ENCODE measurements at regions not wholly inside any gene's neighbourhood (a gene's known extent, or its start where the extent isn't known, plus 50 kb on each side); places are given as distances from the start of the nearest gene placed in this dataset.

DNA sequence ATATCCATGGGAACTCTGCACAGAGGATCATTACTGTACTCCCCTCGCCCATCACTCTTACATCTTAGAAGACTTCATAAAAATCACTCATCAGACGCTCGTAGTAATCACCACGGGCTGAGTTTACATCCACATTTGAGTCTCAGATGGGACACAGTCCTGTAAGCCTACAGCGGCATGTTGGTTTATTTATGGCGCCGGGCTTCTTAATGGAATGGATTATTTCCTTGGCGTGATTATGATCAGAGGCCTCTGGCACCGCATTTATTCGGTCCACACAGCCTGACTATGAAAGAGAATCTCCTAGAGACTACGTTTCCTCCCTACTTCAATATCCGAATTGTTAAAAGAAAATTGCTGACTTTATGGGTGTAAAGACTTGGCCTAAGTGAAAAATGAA is 123.5 kb upstream of the FRMD4A start:
- TF ChIP-seq EZH2phosphoT487 (IDR thresholded peaks at IDR 0.05; ENCODE audit: borderline replicate concordance, low read length) (no peak), CTCF (IDR thresholded peaks at IDR 0.05; ENCODE audit: low read depth, low read length, poor library complexity, severe bottlenecking) (no peak)
- H3K79me2 ChIP-seq (ENCODE audit: control insufficient read depth, low read length) = no peaks in the 10 kb centered on the region
- no peaks in the 10 kb centered on the region for H3F3A ChIP-seq (ENCODE audit: control insufficient read depth, insufficient read depth)
- H3K9me3 ChIP-seq (ENCODE audit: control insufficient read depth, insufficient read depth, low read length) = peaks cover 5% of the 10 kb centered on the region; the same call in 1 of the 2 replicates
- H4K20me1 ChIP-seq (ENCODE audit: control insufficient read depth, insufficient read depth, low read depth, low read length) = no peaks in the 10 kb centered on the region
- H3K27me3 ChIP-seq (ENCODE audit: control insufficient read depth, low read length) = 0 out of 2 replicates have a peak, but pooled peaks cover 3% of the 10 kb centered on the region
- no peak overlapping the region for H3K4me2 ChIP-seq (ENCODE audit: low read length)
- no peaks in the 10 kb centered on the region for H3K4me1 ChIP-seq (ENCODE audit: control insufficient read depth, low read length)
- H3K36me3 ChIP-seq (ENCODE audit: control insufficient read depth, low read length) = no peaks in the 10 kb centered on the region
- no peak overlapping the region for H3K27ac ChIP-seq (ENCODE audit: low read depth, low read length)
- H3K9me2 ChIP-seq (replicated peaks; ENCODE audit: control insufficient read depth, low read length) = no peaks in the 10 kb centered on the region
- no peak overlapping the region for H3K4me3 ChIP-seq (ENCODE audit: low read length)

GRCh38 chr10:14453593-14453992 is 122.9 kb upstream of the FRMD4A start:
- Histone ChIP-seq H3K27me3 (ENCODE audit: control insufficient read depth, low read length) (0 out of 2 replicates have a peak, but pooled peaks cover 3% of the 10 kb centered on the region), H3K4me1 (ENCODE audit: control insufficient read depth, low read length) (no peaks in the 10 kb centered on the region), H3F3A (ENCODE audit: control insufficient read depth, insufficient read depth) (no peaks in the 10 kb centered on the region), H3K9me2 (replicated peaks; ENCODE audit: control insufficient read depth, low read length) (no peaks in the 10 kb centered on the region), H3K27ac (ENCODE audit: low read depth, low read length) (no peak overlapping the region), H3K4me3 (ENCODE audit: low read length) (no peak overlapping the region), H3K9me3 (ENCODE audit: control insufficient read depth, insufficient read depth, low read length) (peaks cover 6% of the 10 kb centered on the region; the same call in 1 of the 2 replicates), H4K20me1 (ENCODE audit: control insufficient read depth, insufficient read depth, low read depth, low read length) (no peaks in the 10 kb centered on the region), H3K36me3 (ENCODE audit: control insufficient read depth, low read length) (no peaks in the 10 kb centered on the region), H3K79me2 (ENCODE audit: control insufficient read depth, low read length) (no peaks in the 10 kb centered on the region), H3K4me2 (ENCODE audit: low read length) (no peak overlapping the region)
- TF ChIP-seq CTCF (IDR thresholded peaks at IDR 0.05; ENCODE audit: low read depth, low read length, poor library complexity, severe bottlenecking) (no peak), EZH2phosphoT487 (IDR thresholded peaks at IDR 0.05; ENCODE audit: borderline replicate concordance, low read length) (no peak)

- Histone ChIP-seq H3K9me3 (ENCODE audit: control insufficient read depth, insufficient read depth, low read length) (peaks cover 6% of the 10 kb centered on the region; the same call in 1 of the 2 replicates), H3K9me2 (replicated peaks; ENCODE audit: control insufficient read depth, low read length) (no peaks in the 10 kb centered on the region)
These were observed 120.6 kb upstream of the FRMD4A start for GRCh38 chr10:14451341-14451740.

More at GRCh38 chr10:14451341-14451740, 120.6 kb upstream of the FRMD4A start:
- Histone ChIP-seq H3K27ac (ENCODE audit: low read depth, low read length) (no peak overlapping the region), H3K27me3 (ENCODE audit: control insufficient read depth, low read length) (no peaks in the 10 kb centered on the region), H3K79me2 (ENCODE audit: control insufficient read depth, low read length) (no peaks in the 10 kb centered on the region), H4K20me1 (ENCODE audit: control insufficient read depth, insufficient read depth, low read depth, low read length) (no peaks in the 10 kb centered on the region), H3K4me3 (ENCODE audit: low read length) (no peak overlapping the region), H3K36me3 (ENCODE audit: control insufficient read depth, low read length) (no peaks in the 10 kb centered on the region), H3K4me2 (ENCODE audit: low read length) (no peak overlapping the region), H3F3A (ENCODE audit: control insufficient read depth, insufficient read depth) (no peaks in the 10 kb centered on the region), H3K4me1 (ENCODE audit: control insufficient read depth, low read length) (no peaks in the 10 kb centered on the region)
- TF ChIP-seq CTCF (IDR thresholded peaks at IDR 0.05; ENCODE audit: low read depth, low read length, poor library complexity, severe bottlenecking) (no peak), EZH2phosphoT487 (IDR thresholded peaks at IDR 0.05; ENCODE audit: borderline replicate concordance, low read length) (no peak)
